ENCODE measurements at regions not wholly inside any gene's neighbourhood (a gene's known extent, or its start where the extent isn't known, plus 50 kb on each side); places are given as distances from the start of the nearest gene placed in this dataset.

DNA sequence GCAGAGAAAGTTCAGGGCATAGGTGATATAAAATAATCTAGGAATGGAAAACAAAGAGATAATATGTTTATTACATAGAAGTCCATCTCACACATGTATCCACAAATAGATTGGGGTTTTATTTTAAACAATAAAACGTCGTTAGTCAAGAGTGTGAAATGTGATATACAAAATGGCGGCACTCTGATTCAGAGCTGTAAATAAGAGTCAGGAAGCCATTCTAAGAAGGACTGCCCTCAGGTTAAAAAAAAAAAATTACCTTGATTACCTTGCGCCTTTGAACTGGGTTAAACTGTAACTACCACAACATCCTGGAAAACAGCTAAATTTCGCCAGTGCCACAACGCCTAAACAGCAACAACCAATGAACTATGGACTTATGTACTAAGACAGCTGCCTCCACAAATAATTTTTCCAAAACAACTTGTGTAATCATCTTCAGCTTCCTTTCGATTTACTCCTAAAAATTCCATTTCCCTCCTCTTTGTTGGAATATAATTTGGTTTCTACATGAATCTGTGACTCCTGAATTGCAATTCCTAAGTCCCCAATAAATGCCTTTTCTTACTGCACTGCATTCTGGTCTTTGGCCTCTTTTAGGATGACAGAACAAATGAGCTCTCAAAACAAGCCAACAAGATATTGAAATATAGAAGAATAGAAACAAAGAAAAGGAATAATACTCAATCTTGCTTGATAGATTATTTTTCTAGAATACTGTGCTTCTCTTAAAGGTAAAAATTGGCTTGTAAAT lies 1019.5 kb upstream of the MAP3K7 start:
- Histone ChIP-seq H3K36me3 (ENCODE audit: insufficient read depth, low read length) (no peaks in the 10 kb centered on the region), H3K9me2 (ENCODE audit: insufficient read depth, low read length) (no peaks in the 10 kb centered on the region), H4K20me1 (ENCODE audit: insufficient read depth) (no peaks in the 10 kb centered on the region), H3K9me3 (ENCODE audit: low read length) (no peaks in the 10 kb centered on the region), H2AFZ (ENCODE audit: low read depth, low read length) (no peak overlapping the region), H3F3A (ENCODE audit: insufficient read depth, low read length, poor library complexity, severe bottlenecking) (no peaks in the 10 kb centered on the region), H3K9ac (ENCODE audit: low read length) (no peak overlapping the region), H3K4me3 (ENCODE audit: low read length) (no peak overlapping the region), H3K79me2 (replicated peaks; ENCODE audit: insufficient read depth, low read length) (no peaks in the 10 kb centered on the region), H3K27me3 (ENCODE audit: insufficient read depth, low read depth, low read length) (no peaks in the 10 kb centered on the region), H3K4me2 (ENCODE audit: low read length) (no peak overlapping the region), H3K27ac (ENCODE audit: low read length) (no peak overlapping the region)
- no peak for TF ChIP-seq RAD21 (conservative IDR thresholded peaks at IDR 0.05)
- no peak for TF ChIP-seq EZH2 (IDR thresholded peaks at IDR 0.05; ENCODE audit: borderline replicate concordance, insufficient read depth, low read length, poor library complexity, severe bottlenecking)
- TF ChIP-seq, protein P1, sequence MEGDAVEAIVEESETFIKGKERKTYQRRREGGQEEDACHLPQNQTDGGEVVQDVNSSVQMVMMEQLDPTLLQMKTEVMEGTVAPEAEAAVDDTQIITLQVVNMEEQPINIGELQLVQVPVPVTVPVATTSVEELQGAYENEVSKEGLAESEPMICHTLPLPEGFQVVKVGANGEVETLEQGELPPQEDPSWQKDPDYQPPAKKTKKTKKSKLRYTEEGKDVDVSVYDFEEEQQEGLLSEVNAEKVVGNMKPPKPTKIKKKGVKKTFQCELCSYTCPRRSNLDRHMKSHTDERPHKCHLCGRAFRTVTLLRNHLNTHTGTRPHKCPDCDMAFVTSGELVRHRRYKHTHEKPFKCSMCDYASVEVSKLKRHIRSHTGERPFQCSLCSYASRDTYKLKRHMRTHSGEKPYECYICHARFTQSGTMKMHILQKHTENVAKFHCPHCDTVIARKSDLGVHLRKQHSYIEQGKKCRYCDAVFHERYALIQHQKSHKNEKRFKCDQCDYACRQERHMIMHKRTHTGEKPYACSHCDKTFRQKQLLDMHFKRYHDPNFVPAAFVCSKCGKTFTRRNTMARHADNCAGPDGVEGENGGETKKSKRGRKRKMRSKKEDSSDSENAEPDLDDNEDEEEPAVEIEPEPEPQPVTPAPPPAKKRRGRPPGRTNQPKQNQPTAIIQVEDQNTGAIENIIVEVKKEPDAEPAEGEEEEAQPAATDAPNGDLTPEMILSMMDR (IDR thresholded peaks at IDR 0.05; ENCODE audit: poor library complexity, severe bottlenecking), result no peak
- TF ChIP-seq POLR2AphosphoS5 (IDR thresholded peaks at IDR 0.05), result no peak
- TF ChIP-seq EP300 (conservative IDR thresholded peaks at IDR 0.05; ENCODE audit: poor library complexity, severe bottlenecking), result no peak
- no peak for TF ChIP-seq SMC3 (conservative IDR thresholded peaks at IDR 0.05; ENCODE audit: poor library complexity)
- TF ChIP-seq, protein P2, sequence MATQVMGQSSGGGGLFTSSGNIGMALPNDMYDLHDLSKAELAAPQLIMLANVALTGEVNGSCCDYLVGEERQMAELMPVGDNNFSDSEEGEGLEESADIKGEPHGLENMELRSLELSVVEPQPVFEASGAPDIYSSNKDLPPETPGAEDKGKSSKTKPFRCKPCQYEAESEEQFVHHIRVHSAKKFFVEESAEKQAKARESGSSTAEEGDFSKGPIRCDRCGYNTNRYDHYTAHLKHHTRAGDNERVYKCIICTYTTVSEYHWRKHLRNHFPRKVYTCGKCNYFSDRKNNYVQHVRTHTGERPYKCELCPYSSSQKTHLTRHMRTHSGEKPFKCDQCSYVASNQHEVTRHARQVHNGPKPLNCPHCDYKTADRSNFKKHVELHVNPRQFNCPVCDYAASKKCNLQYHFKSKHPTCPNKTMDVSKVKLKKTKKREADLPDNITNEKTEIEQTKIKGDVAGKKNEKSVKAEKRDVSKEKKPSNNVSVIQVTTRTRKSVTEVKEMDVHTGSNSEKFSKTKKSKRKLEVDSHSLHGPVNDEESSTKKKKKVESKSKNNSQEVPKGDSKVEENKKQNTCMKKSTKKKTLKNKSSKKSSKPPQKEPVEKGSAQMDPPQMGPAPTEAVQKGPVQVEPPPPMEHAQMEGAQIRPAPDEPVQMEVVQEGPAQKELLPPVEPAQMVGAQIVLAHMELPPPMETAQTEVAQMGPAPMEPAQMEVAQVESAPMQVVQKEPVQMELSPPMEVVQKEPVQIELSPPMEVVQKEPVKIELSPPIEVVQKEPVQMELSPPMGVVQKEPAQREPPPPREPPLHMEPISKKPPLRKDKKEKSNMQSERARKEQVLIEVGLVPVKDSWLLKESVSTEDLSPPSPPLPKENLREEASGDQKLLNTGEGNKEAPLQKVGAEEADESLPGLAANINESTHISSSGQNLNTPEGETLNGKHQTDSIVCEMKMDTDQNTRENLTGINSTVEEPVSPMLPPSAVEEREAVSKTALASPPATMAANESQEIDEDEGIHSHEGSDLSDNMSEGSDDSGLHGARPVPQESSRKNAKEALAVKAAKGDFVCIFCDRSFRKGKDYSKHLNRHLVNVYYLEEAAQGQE (IDR thresholded peaks at IDR 0.05; ENCODE audit: borderline replicate concordance), result no peak
- TF ChIP-seq MXI1 (conservative IDR thresholded peaks at IDR 0.05; ENCODE audit: poor library complexity, severe bottlenecking), result no peak
- no peak for TF ChIP-seq TAF1 (IDR thresholded peaks at IDR 0.05; ENCODE audit: low read depth)

- Histone ChIP-seq H3K27ac (ENCODE audit: low read length) (no peak overlapping the region), H3K9ac (ENCODE audit: low read length) (no peak overlapping the region), H3K4me2 (ENCODE audit: low read length) (no peak overlapping the region), H3K36me3 (ENCODE audit: insufficient read depth, low read length) (no peaks in the 10 kb centered on the region), H3K27me3 (ENCODE audit: insufficient read depth, low read depth, low read length) (no peaks in the 10 kb centered on the region), H2AFZ (ENCODE audit: low read depth, low read length) (no peak overlapping the region), H3K4me3 (ENCODE audit: low read length) (no peak overlapping the region), H4K20me1 (ENCODE audit: insufficient read depth) (no peaks in the 10 kb centered on the region), H3K9me3 (ENCODE audit: low read length) (no peaks in the 10 kb centered on the region), H3F3A (ENCODE audit: insufficient read depth, low read length, poor library complexity, severe bottlenecking) (no peaks in the 10 kb centered on the region), H3K79me2 (replicated peaks; ENCODE audit: insufficient read depth, low read length) (no peaks in the 10 kb centered on the region), H3K9me2 (ENCODE audit: insufficient read depth, low read length) (no peaks in the 10 kb centered on the region)
- TF ChIP-seq, protein P1 (IDR thresholded peaks at IDR 0.05; ENCODE audit: poor library complexity, severe bottlenecking), result no peak
- TF ChIP-seq, protein P2 (IDR thresholded peaks at IDR 0.05; ENCODE audit: borderline replicate concordance), result no peak
- TF ChIP-seq POLR2AphosphoS5 (IDR thresholded peaks at IDR 0.05), result no peak
- TF ChIP-seq EZH2 (IDR thresholded peaks at IDR 0.05; ENCODE audit: borderline replicate concordance, insufficient read depth, low read length, poor library complexity, severe bottlenecking), result no peak
- no peak for TF ChIP-seq TAF1 (IDR thresholded peaks at IDR 0.05; ENCODE audit: low read depth)
- TF ChIP-seq EP300 (conservative IDR thresholded peaks at IDR 0.05; ENCODE audit: poor library complexity, severe bottlenecking), result no peak
- TF ChIP-seq SMC3 (conservative IDR thresholded peaks at IDR 0.05; ENCODE audit: poor library complexity), result no peak
- TF ChIP-seq MXI1 (conservative IDR thresholded peaks at IDR 0.05; ENCODE audit: poor library complexity, severe bottlenecking), result no peak
- no peak for TF ChIP-seq RAD21 (conservative IDR thresholded peaks at IDR 0.05)
These were observed 1013.7 kb upstream of the MAP3K7 start for GRCh38 chr6:91600561-91600960.
